Testis (tissue), 2 donors: ENCODE measurements at regions not wholly inside any gene's neighbourhood (a gene's known extent, or its start where the extent isn't known, plus 50 kb on each side); places are given as distances from the start of the nearest gene placed in this dataset.

Source experiments
- CTCF ChIP-seq, 3 experiments: fragments of 450-650 bp in 2 of 3; fragments of 200-600 bp in 1 of 3; sonication (generic) in 1 of 3; IDR thresholded peaks; one replicate each; pipeline ENCODE4 v1.5.1; 2016 to 2019; ENCODE audit warnings: antibody characterized with exemption in 3 of 3, mild to moderate bottlenecking in 2 of 3, moderate library complexity in 1 of 3
- POLR2A ChIP-seq: fragments of 450-650 bp; IDR thresholded peaks from one replicate; pipeline ENCODE4 v1.6.1; 2017; ENCODE audit warnings: antibody characterized with exemption, mild to moderate bottlenecking, moderate library complexity

- TF ChIP-seq CTCF (IDR thresholded peaks at IDR 0.05) (no peak), POLR2A (no peak)
Observed at GRCh38 chr11:90822996-90823395, 600.1 kb upstream of the CHORDC1 start.
